Kidney epithelial cell (primary cell): ENCODE measurements at regions not wholly inside any gene's neighbourhood (a gene's known extent, or its start where the extent isn't known, plus 50 kb on each side); places are given as distances from the start of the nearest gene placed in this dataset.

Experiments
- DNase-seq: peaks from one replicate; pipeline ENCODE4 v3.0.0-alpha.2; 2010; ENCODE audit warnings: low read depth
- H3K27me3 ChIP-seq: 2 replicates; pipeline ENCODE4 v1.6.0; 2011; ENCODE audit warnings: low read length; ENCODE audit not compliant: control insufficient read depth, insufficient read depth
- H3K36me3 ChIP-seq: 2 replicates; pipeline ENCODE4 v1.5.1; 2011; ENCODE audit warnings: low read length; ENCODE audit not compliant: control insufficient read depth, insufficient read depth
- H3K4me3 ChIP-seq: 2 replicates; pipeline ENCODE4 v1.5.1; 2011; ENCODE audit warnings: low read depth, mild to moderate bottlenecking, control low read depth, low read length
- TF ChIP-seq, protein P1 (sequence below): IDR thresholded peaks from 2 replicates; pipeline ENCODE4 v1.5.1; 2011; ENCODE audit warnings: mild to moderate bottlenecking, moderate library complexity, low read length, control low read depth, inconsistent platforms; ENCODE audit not compliant: insufficient read depth, poor library complexity, severe bottlenecking

DNA sequence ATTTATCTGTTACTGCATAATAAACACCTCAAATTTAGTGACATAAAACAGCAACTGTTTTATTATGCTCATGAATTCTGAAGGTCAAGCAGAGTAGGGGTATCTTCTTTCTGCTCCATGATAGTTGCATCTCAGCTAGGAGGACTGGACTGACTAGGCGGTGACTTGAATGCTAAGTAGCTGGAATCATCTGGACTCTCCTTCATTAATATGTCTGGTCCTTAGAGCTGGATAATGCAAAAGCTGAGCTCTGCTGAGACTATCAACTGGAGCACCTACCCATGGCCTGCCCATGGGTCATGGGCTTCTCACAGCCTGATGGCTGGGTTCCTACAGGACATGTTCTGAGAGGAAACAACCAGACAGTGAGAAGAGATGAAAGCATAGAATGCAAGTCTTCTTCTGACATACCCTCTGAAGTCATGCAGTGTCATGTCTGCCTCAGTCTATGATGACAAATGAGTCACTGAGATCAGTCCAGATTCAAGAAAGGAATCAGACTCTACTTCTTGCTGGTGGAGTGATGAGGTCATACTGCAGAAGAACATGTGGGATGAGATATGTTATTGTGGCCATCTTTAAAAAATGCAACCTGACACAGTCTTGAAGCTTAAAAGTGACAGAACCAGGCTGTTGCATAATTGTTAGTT is 174.2 kb upstream of the OSR1 start:
- Histone ChIP-seq H3K4me3 (no peak overlapping the region), H3K27me3 (no peaks in the 10 kb centered on the region), H3K36me3 (no peaks in the 10 kb centered on the region)
- DNase-seq: no peak
- TF ChIP-seq, protein P1, sequence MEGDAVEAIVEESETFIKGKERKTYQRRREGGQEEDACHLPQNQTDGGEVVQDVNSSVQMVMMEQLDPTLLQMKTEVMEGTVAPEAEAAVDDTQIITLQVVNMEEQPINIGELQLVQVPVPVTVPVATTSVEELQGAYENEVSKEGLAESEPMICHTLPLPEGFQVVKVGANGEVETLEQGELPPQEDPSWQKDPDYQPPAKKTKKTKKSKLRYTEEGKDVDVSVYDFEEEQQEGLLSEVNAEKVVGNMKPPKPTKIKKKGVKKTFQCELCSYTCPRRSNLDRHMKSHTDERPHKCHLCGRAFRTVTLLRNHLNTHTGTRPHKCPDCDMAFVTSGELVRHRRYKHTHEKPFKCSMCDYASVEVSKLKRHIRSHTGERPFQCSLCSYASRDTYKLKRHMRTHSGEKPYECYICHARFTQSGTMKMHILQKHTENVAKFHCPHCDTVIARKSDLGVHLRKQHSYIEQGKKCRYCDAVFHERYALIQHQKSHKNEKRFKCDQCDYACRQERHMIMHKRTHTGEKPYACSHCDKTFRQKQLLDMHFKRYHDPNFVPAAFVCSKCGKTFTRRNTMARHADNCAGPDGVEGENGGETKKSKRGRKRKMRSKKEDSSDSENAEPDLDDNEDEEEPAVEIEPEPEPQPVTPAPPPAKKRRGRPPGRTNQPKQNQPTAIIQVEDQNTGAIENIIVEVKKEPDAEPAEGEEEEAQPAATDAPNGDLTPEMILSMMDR: no peak

DNA sequence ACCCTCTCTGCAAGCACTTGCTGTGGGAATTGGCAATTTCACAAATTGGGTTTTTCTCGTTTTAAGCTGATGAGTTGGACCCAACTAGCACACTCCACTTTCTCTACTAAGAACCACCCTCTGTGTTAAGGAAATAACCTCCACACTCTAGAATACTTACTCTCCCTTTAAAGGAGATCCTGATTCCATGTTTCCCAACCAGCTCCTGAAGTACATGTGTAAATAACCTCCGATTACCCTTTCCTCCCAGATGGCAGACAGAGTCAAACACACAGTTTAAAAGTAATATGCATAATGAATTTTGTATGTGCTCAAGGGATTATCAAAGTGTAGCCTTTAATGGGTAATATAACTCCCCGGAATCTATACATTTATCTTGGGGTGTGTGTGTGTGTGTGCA is 171.3 kb upstream of the OSR1 start:
- no peak for DNase-seq
- no peaks in the 10 kb centered on the region for H3K27me3 ChIP-seq
- H3K36me3 ChIP-seq: no peaks in the 10 kb centered on the region
- no peak overlapping the region for H3K4me3 ChIP-seq
- TF ChIP-seq, protein P1: no peak

DNA sequence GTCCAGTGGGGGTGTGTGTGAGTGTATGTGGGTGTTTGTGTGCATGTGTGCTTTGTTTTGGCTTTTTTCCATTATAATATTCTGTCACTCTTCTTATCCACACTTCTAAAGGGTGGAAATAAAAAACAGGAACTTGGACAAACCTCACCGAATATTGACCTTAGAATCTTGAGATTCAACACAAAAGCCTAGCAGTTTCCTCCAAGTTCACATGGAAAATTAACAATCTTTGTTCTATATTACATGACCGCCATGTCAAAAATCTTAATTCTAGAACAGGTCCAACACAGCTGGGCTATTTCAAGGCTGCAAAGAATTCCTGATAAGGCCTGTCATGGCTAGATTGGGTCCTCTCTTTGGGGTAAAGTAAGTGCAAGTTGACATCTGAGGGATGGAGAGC is 169.3 kb upstream of the OSR1 start:
- TF ChIP-seq, protein P1: no peak
- no peak overlapping the region for H3K4me3 ChIP-seq
- no peaks in the 10 kb centered on the region for H3K36me3 ChIP-seq
- DNase-seq: no peak
- H3K27me3 ChIP-seq: no peaks in the 10 kb centered on the region

DNA sequence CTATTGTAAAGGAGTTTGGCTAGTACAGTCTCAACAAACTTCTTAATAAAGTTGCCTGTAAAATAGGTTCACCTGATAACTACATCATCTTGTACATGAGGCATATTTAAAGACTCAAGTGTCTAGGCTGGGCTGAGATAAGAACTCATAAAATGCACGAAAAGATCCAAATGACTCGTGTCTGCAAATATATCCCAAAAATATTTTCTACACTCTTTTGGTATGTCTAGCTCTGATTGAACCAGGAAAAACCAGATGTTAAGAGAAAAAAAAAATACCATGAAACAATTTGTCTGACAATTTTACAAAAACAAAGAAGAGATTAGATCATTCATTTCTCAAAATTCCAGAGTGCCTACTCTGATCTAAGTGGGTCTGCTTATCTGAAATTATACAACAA is 166.9 kb upstream of the OSR1 start:
- H3K4me3 ChIP-seq: no peak overlapping the region
- no peaks in the 10 kb centered on the region for H3K36me3 ChIP-seq
- TF ChIP-seq, protein P1: no peak
- no peak for DNase-seq
- H3K27me3 ChIP-seq: no peaks in the 10 kb centered on the region

DNA sequence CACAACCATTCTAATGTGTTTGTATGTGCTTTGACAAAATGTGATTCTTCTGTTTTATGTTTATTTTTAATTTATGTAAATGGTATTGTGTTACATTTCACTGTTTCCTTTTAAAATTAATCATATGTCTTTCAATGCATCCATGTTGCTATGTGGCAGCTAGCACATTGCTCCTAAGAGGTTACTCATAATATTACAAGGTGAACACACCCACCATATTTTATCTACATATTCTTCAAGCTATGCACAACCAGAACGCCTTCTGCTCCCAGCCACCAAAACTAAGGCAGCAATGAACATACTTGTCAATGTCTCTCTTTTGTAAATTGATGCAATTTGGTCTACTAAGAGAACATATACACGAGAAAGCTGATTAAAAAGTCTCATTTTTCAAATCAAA is 160.6 kb upstream of the OSR1 start:
- Histone ChIP-seq H3K36me3 (no peaks in the 10 kb centered on the region), H3K4me3 (no peak overlapping the region), H3K27me3 (no peaks in the 10 kb centered on the region)
- no peak for DNase-seq
- TF ChIP-seq, protein P1: no peak

DNA sequence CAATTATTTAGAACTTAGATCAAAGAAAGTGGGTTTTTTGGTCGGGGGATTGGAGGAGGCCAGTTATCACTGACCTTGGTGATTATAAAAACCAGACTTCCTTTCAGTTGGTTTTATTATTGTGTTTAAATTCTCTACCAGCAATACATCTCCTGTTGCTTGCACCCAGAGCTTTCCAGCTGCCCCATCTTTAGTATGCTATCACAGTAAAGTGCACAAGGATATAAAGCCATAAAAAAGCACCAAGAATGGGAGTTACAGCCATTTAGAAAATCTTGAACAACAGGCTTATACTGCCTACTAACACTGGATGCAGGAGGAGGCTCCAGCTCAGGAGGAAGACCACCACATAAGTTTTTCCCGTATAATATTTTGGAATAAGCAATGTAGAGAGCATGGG is 148.7 kb upstream of the OSR1 start:
- TF ChIP-seq, protein P1: no peak
- Histone ChIP-seq H3K4me3 (no peak overlapping the region), H3K36me3 (no peaks in the 10 kb centered on the region), H3K27me3 (no peaks in the 10 kb centered on the region)
- no peak for DNase-seq
